G401.6 (cell line): ENCODE measurements at regions not wholly inside any gene's neighbourhood (a gene's known extent, or its start where the extent isn't known, plus 50 kb on each side); places are given as distances from the start of the nearest gene placed in this dataset.
A peak's percentile ranks its signal among the peaks of the same experiment; 100 is the strongest.

ENCODE experiments used
- FAIRE-seq: peaks from 2 replicates; lab custom pipeline; 2012; peaks lifted over from hg19 to GRCh38; lab: Jason Lieb, UNC

- no peak for FAIRE-seq
Observed at GRCh38 chr12:91576432-91576831, 393.8 kb upstream of the DCN start.

- no peak for FAIRE-seq
Observed at GRCh38 chr12:91575630-91576029, 393.0 kb upstream of the DCN start.

GRCh38 chr12:91574975-91575374, 392.4 kb upstream of the DCN start:
- no peak for FAIRE-seq

GRCh38 chr12:91574391-91574790, 391.8 kb upstream of the DCN start:
- no peak for FAIRE-seq

- no peak for FAIRE-seq
Observed at GRCh38 chr12:91572869-91573268, 390.3 kb upstream of the DCN start.

- no peak for FAIRE-seq
Observed at GRCh38 chr12:91567100-91567485, 384.5 kb upstream of the DCN start.

GRCh38 chr12:91566328-91567099, 383.9 kb upstream of the DCN start:
- FAIRE-seq: no peak

GRCh38 chr12:91565846-91566245, 383.2 kb upstream of the DCN start:
- FAIRE-seq: no peak

GRCh38 chr12:91565246-91565645, 382.6 kb upstream of the DCN start:
- FAIRE-seq: no peak

GRCh38 chr12:91563011-91563765, 380.6 kb upstream of the DCN start:
- no peak for FAIRE-seq

- no peak for FAIRE-seq
Observed at GRCh38 chr12:91562476-91562875, 379.9 kb upstream of the DCN start.

GRCh38 chr12:91561958-91562325, 379.3 kb upstream of the DCN start:
- no peak for FAIRE-seq

- no peak for FAIRE-seq
Observed at GRCh38 chr12:91561301-91561957, 378.8 kb upstream of the DCN start.

- no peak for FAIRE-seq
Observed at GRCh38 chr12:91556909-91557308, 374.3 kb upstream of the DCN start.

GRCh38 chr12:91555436-91556415, 373.1 kb upstream of the DCN start:
- no peak for FAIRE-seq

GRCh38 chr12:91551927-91552326, 369.3 kb upstream of the DCN start:
- FAIRE-seq: no peak

GRCh38 chr12:91551242-91551641, 368.6 kb upstream of the DCN start:
- FAIRE-seq: no peak

- no peak for FAIRE-seq
Observed at GRCh38 chr12:91542666-91543065, 360.0 kb upstream of the DCN start.

GRCh38 chr12:91542067-91542466, 359.4 kb upstream of the DCN start:
- FAIRE-seq: no peak

GRCh38 chr12:91538418-91538817, 355.8 kb upstream of the DCN start:
- no peak for FAIRE-seq

- peak; percentile 25 for FAIRE-seq
Observed at GRCh38 chr12:91533366-91533765, 350.7 kb upstream of the DCN start.

GRCh38 chr12:91529829-91530228, 347.2 kb upstream of the DCN start:
- FAIRE-seq: no peak
